ENCODE measurements at regions not wholly inside any gene's neighbourhood (a gene's known extent, or its start where the extent isn't known, plus 50 kb on each side); places are given as distances from the start of the nearest gene placed in this dataset.

DNA sequence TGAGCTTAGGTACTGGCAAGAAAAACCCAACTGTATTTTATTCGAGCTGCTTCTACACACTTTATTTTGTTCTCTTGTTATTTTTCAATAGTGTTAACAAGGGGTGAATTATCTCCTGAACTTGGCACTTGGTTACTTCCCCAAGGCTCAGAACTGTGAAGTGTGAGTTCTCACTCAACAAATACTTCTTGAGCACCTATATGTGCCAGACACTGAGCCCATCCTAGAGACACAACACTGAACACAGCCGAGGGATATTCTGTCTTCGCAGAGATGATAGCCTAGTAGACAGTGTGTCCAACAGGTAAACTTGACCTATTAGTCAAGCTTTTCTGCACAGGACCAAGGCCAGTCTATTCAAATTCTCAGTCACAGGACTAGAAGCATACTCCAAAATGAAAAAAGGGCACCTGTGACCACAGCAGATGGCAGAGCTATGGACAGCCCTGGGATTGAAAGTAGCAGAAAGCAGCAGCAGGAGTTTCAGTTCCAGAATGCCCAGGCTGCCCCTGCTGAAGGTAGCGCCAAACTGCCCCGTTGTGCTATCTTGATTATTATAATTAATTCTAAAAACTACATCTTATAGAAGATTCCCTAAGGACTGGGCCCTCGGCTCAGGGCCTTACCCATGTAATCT lies 77.8 kb upstream of the TAB2 start:
- TF ChIP-seq GATA2 (IDR thresholded peaks at IDR 0.05; ENCODE audit: low read depth, low read length) (no peak), GATA3 (IDR thresholded peaks at IDR 0.05; ENCODE audit: low read depth, low read length) (no peak)

GRCh38 chr6:149242883-149243282 lies 74.6 kb upstream of the TAB2 start:
- TF ChIP-seq GATA2 (IDR thresholded peaks at IDR 0.05; ENCODE audit: low read depth, low read length) (no peak), GATA3 (IDR thresholded peaks at IDR 0.05; ENCODE audit: low read depth, low read length) (no peak)

GRCh38 chr6:149244105-149244504 lies 73.4 kb upstream of the TAB2 start:
- TF ChIP-seq GATA2 (IDR thresholded peaks at IDR 0.05; ENCODE audit: low read depth, low read length) (no peak), GATA3 (IDR thresholded peaks at IDR 0.05; ENCODE audit: low read depth, low read length) (no peak)

DNA sequence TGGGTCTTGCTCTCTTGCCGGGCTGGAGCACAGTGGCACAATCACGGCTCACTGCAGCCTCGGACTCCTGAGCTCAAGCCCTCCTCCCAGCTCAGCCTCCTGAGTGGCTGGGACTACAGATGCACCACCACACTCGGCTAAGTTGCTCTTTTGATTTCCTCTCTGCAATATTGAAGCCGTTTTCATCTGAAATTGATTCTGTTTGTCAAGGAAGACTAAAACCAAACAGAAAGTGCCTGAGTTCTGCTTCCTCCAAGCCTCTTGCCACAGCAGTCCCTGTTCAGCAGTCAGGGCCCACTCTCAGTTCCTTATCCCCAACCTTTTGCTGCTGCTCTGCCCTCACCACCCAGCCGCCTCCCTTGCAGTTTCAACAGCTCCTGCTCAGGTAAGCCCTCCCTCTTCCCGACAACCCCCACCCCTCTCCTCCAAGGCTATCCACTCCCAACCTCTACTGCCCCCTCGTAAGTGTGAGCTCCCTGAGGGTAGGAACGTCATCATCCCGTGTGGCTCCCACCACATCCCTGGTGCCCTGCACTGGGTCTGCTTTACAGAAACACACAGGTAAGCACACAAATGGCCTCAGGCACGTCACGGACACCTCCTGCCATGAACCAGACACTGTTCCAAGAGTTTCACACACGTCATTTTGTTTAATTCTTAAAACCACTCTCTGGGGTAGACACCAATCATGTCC lies 70.7 kb upstream of the TAB2 start:
- TF ChIP-seq GATA2 (IDR thresholded peaks at IDR 0.05; ENCODE audit: low read depth, low read length) = no peak
- no peak for TF ChIP-seq GATA3 (IDR thresholded peaks at IDR 0.05; ENCODE audit: low read depth, low read length)

DNA sequence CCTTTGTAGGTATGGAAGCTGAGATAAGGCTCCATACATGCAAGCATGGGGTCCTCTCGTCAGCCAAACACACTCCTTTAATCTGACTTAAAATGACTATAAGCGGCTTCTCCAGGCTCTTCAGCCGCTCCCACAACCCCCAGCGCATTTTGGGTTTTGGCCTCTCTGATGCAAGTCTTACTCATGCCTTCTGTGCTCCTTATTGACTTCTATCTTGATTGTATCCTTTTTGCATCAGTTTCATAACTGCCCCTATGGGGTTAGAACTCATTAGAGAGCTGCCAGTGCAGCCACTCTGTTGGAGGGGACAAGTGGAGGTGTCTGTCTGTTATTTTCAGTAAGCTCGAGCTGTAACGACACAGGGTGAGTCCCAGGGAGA lies 70.1 kb upstream of the TAB2 start:
- TF ChIP-seq GATA3 (IDR thresholded peaks at IDR 0.05; ENCODE audit: low read depth, low read length) (no peak), GATA2 (IDR thresholded peaks at IDR 0.05; ENCODE audit: low read depth, low read length) (no peak)

DNA sequence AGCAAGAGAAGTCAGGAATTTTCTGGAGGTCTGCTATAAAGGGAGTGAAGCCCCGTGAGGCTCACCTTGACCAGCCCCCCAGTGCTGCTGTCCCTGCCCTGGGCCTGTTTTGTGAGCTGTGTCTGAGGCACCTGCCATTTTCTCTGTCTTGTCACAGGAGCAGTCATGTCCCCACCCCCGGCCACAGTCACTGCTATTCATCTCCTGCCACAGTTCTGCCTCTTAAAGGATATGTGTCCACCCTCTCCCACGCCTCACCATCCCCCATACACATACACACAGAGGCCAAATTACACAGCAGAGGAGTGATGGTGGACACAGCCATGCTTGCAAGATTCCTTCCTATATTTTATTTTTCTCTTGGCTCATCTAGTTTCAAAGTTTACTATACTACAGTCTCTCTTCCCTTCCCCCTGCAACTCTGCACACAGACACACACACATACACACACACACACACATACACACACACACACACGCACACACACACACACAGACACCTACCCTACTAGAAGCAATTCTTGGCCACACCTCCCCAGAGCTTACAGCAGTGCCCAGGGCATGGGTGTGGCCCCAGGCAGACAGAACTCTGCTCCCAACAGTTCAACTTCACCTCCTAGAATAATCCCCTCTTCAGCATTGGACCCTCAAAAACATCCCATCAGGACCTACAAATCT lies 68.7 kb upstream of the TAB2 start:
- no peak for TF ChIP-seq GATA3 (IDR thresholded peaks at IDR 0.05; ENCODE audit: low read depth, low read length)
- no peak for TF ChIP-seq GATA2 (IDR thresholded peaks at IDR 0.05; ENCODE audit: low read depth, low read length)

- TF ChIP-seq GATA2 (IDR thresholded peaks at IDR 0.05; ENCODE audit: low read depth, low read length) (no peak), GATA3 (IDR thresholded peaks at IDR 0.05; ENCODE audit: low read depth, low read length) (no peak)
These were observed 67.8 kb upstream of the TAB2 start for GRCh38 chr6:149249370-149250357.

GRCh38 chr6:149250951-149251350 lies 66.6 kb upstream of the TAB2 start:
- no peak for TF ChIP-seq GATA3 (IDR thresholded peaks at IDR 0.05; ENCODE audit: low read depth, low read length)
- no peak for TF ChIP-seq GATA2 (IDR thresholded peaks at IDR 0.05; ENCODE audit: low read depth, low read length)

- TF ChIP-seq GATA3 (IDR thresholded peaks at IDR 0.05; ENCODE audit: low read depth, low read length) = no peak
These were observed 64.9 kb upstream of the TAB2 start for GRCh38 chr6:149252622-149253021.

DNA sequence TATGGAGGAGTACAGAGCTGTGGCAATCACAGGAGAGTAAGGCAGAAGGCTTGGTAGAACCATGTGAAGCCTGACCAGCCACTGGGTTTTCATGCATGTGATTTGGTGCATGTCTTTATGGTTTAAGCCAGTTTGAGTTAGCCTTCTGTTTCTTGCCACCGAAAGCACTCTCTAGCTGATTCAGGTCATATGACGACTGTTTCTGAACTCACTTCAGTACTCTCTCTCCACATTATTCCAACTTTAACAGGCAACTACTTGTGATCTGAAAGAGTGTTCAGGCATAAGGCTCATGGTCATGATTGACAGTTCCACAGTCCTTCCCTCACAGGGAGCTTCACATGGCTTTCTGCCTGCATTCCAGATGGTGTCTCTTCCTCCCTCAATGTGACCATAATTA lies 63.3 kb upstream of the TAB2 start:
- TF ChIP-seq GATA3 (IDR thresholded peaks at IDR 0.05; ENCODE audit: low read depth, low read length) (no peak), GATA2 (IDR thresholded peaks at IDR 0.05; ENCODE audit: low read depth, low read length) (no peak)

DNA sequence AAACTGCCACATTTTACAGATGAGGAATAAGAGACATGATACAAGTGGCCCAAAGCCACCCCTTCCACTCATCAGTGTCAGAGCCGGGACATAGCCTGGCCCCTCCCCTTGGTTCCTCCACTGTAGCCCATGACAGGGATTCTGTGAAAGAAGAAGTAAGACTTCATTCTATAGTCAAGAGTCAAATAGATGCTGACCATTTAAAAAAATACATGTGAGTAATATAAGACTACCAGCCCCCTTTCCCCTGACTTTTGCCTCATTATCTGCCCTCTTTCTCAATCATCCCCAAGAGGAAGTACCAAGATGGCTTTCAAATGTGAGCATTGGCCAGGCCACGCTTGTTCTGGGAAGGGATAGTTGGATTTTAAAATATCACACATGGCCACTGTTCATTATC lies 57.8 kb upstream of the TAB2 start:
- TF ChIP-seq GATA2 (IDR thresholded peaks at IDR 0.05; ENCODE audit: low read depth, low read length) (no peak), GATA3 (IDR thresholded peaks at IDR 0.05; ENCODE audit: low read depth, low read length) (no peak)

DNA sequence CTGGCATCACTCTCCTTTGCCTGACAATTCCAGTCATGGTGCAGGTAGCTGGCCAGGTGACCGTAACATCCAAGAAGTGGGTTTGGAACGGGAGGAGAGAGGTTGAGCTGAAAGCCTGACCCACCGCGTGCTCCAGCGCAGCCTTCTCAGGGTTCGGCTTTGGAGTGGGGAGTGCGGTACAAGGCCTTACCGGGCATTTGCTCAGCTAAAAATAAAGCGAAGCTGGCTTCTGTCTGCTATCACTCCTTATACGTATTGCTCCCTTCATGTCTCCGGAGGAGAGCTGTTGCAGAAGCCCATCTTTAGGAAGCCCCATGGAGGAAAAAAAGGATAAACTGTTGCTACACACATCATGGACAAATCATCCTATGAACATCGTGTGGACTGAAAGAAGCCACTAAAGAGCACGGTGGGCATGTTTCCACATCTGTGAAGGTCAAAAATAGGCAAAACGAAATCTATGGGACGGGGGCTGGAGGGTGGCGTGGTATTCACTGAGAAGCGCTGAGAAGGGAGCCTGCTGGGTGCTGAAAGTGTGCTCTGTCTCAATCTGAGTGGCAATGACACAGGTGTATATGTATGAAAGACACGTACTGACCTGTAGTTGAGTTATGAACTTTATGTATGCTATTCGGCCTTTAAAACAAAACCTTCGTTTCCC lies 57.2 kb upstream of the TAB2 start:
- TF ChIP-seq GATA2 (IDR thresholded peaks at IDR 0.05; ENCODE audit: low read depth, low read length) (no peak), GATA3 (IDR thresholded peaks at IDR 0.05; ENCODE audit: low read depth, low read length) (no peak)

GRCh38 chr6:149261364-149262040 lies 56.0 kb upstream of the TAB2 start:
- TF ChIP-seq GATA2 (IDR thresholded peaks at IDR 0.05; ENCODE audit: low read depth, low read length) (no peak), GATA3 (IDR thresholded peaks at IDR 0.05; ENCODE audit: low read depth, low read length) (no peak)
